ENCODE measurements at regions not wholly inside any gene's neighbourhood (a gene's known extent, or its start where the extent isn't known, plus 50 kb on each side); places are given as distances from the start of the nearest gene placed in this dataset.
A peak's percentile ranks its signal among the peaks of the same experiment; 100 is the strongest.
"Not testable (repeated sequence)": the region's sequence is repeated elsewhere in the genome, so short reads cannot be mapped to it uniquely, and the experiment has no call there.

GRCh38 chr5:101296477-101296876 lies 393.4 kb upstream of the ST8SIA4 start:
- no peak overlapping the region for H3K4me3 ChIP-seq
- H4K20me1 ChIP-seq (ENCODE audit: insufficient read depth), result no peaks in the 10 kb centered on the region
- H3K27me3 ChIP-seq (replicated peaks; ENCODE audit: insufficient read depth), result 0 out of 2 replicates have a peak, but pooled peaks cover 3% of the 10 kb centered on the region
- no peaks in the 10 kb centered on the region for H3F3A ChIP-seq (ENCODE audit: insufficient read depth)
- no peak overlapping the region for H3K9ac ChIP-seq
- DNase-seq, result no peak
- H3K79me2 ChIP-seq (ENCODE audit: insufficient read depth), result no peaks in the 10 kb centered on the region
- no peaks in the 10 kb centered on the region for H3K36me3 ChIP-seq (ENCODE audit: low read depth)
- no peaks in the 10 kb centered on the region for H3K9me2 ChIP-seq (ENCODE audit: insufficient read depth)
- no peak for TF ChIP-seq EZH2phosphoT487 (IDR thresholded peaks at IDR 0.05; ENCODE audit: insufficient read depth, low read depth)
- no peak for TF ChIP-seq EZH2 (IDR thresholded peaks at IDR 0.05; ENCODE audit: insufficient read depth, poor library complexity, severe bottlenecking)
- no peak overlapping the region for H3K27ac ChIP-seq
- no peaks in the 10 kb centered on the region for H3K4me1 ChIP-seq (ENCODE audit: insufficient read depth)
- in situ Hi-C loops (cut with MboI), result no loop called here
- no peaks in the 10 kb centered on the region for H3K9me3 ChIP-seq (ENCODE audit: low read depth)
- H2AFZ ChIP-seq, result no peak overlapping the region
- no peak overlapping the region for H3K4me2 ChIP-seq (ENCODE audit: unreplicated experiment)

- in situ Hi-C loops (cut with MboI), result no loop called here
- Histone ChIP-seq H3K79me2 (ENCODE audit: insufficient read depth) (no peaks in the 10 kb centered on the region), H3K4me3 (no peak overlapping the region), H3K27ac (no peak overlapping the region), H3K4me2 (ENCODE audit: unreplicated experiment) (no peak overlapping the region), H3K9me3 (ENCODE audit: low read depth) (no peaks in the 10 kb centered on the region), H3F3A (ENCODE audit: insufficient read depth) (no peaks in the 10 kb centered on the region), H4K20me1 (ENCODE audit: insufficient read depth) (no peaks in the 10 kb centered on the region), H3K9ac (no peak overlapping the region), H3K9me2 (ENCODE audit: insufficient read depth) (no peaks in the 10 kb centered on the region), H2AFZ (no peak overlapping the region), H3K36me3 (ENCODE audit: low read depth) (no peaks in the 10 kb centered on the region), H3K27me3 (replicated peaks; ENCODE audit: insufficient read depth) (0 out of 2 replicates have a peak, but pooled peaks cover 3% of the 10 kb centered on the region), H3K4me1 (ENCODE audit: insufficient read depth) (no peaks in the 10 kb centered on the region)
- 25 to 27% methylated on average over 2 of the region's 2 CpGs for WGBS, 2 experiments (ENCODE audit: low coverage in 1 of 2, low lambda C conversion rate in 2 of 2, missing lambda C conversion rate in 2 of 2)
- no peak for DNase-seq
- TF ChIP-seq EZH2phosphoT487 (IDR thresholded peaks at IDR 0.05; ENCODE audit: insufficient read depth, low read depth) (no peak), EZH2 (IDR thresholded peaks at IDR 0.05; ENCODE audit: insufficient read depth, poor library complexity, severe bottlenecking) (no peak)
These were observed 389.1 kb upstream of the ST8SIA4 start for GRCh38 chr5:101292199-101292598.

- DNase-seq; H3K27ac ChIP-seq; in situ Hi-C loops (cut with MboI); H3K9me3 ChIP-seq (ENCODE audit: low read depth); H3K36me3 ChIP-seq (ENCODE audit: low read depth); H3K4me2 ChIP-seq (ENCODE audit: unreplicated experiment); H3K9me2 ChIP-seq (ENCODE audit: insufficient read depth); H3K4me3 ChIP-seq; H3K27me3 ChIP-seq (replicated peaks; ENCODE audit: insufficient read depth); H4K20me1 ChIP-seq (ENCODE audit: insufficient read depth); H3K4me1 ChIP-seq (ENCODE audit: insufficient read depth); H3F3A ChIP-seq (ENCODE audit: insufficient read depth); H2AFZ ChIP-seq; H3K79me2 ChIP-seq (ENCODE audit: insufficient read depth); H3K9ac ChIP-seq: not testable (repeated sequence)
- WGBS, 2 experiments (ENCODE audit: low coverage in 1 of 2, low lambda C conversion rate in 2 of 2, missing lambda C conversion rate in 2 of 2), result 56 to 57% methylated on average over 1 of the region's 1 CpG
These were observed 387.7 kb upstream of the ST8SIA4 start for GRCh38 chr5:101290761-101291160.

- in situ Hi-C loops (cut with MboI), result no loop called here
These were observed 385.6 kb upstream of the ST8SIA4 start for GRCh38 chr5:101288633-101289032.

GRCh38 chr5:101284736-101285375 lies 381.8 kb upstream of the ST8SIA4 start:
- Histone ChIP-seq H3K27ac (no peak overlapping the region), H3F3A (ENCODE audit: insufficient read depth) (no peaks in the 10 kb centered on the region), H3K4me3 (no peak overlapping the region), H3K9me2 (ENCODE audit: insufficient read depth) (no peaks in the 10 kb centered on the region), H3K9ac (no peak overlapping the region), H3K27me3 (replicated peaks; ENCODE audit: insufficient read depth) (no peaks in the 10 kb centered on the region), H3K79me2 (ENCODE audit: insufficient read depth) (no peaks in the 10 kb centered on the region), H3K4me2 (ENCODE audit: unreplicated experiment) (no peak overlapping the region), H3K9me3 (ENCODE audit: low read depth) (no peaks in the 10 kb centered on the region), H4K20me1 (ENCODE audit: insufficient read depth) (no peaks in the 10 kb centered on the region), H3K36me3 (ENCODE audit: low read depth) (no peaks in the 10 kb centered on the region), H3K4me1 (ENCODE audit: insufficient read depth) (no peaks in the 10 kb centered on the region), H2AFZ (no peak overlapping the region)
- no peak for TF ChIP-seq EZH2phosphoT487 (IDR thresholded peaks at IDR 0.05; ENCODE audit: insufficient read depth, low read depth)
- TF ChIP-seq EZH2 (IDR thresholded peaks at IDR 0.05; ENCODE audit: insufficient read depth, poor library complexity, severe bottlenecking), result no peak
- WGBS, 2 experiments (ENCODE audit: low coverage in 1 of 2, low lambda C conversion rate in 2 of 2, missing lambda C conversion rate in 2 of 2), result 27 to 50% methylated on average over 1 of the region's 1 CpG
- no peak for DNase-seq
- in situ Hi-C loops (cut with MboI), result no loop called here

More at GRCh38 chr5:101288633-101289032, 385.6 kb upstream of the ST8SIA4 start:
- no peak overlapping the region for H3K4me3 ChIP-seq
- H2AFZ ChIP-seq, result no peak overlapping the region
- no peaks in the 10 kb centered on the region for H4K20me1 ChIP-seq (ENCODE audit: insufficient read depth)
- H3K4me1 ChIP-seq (ENCODE audit: insufficient read depth), result no peaks in the 10 kb centered on the region
- no peaks in the 10 kb centered on the region for H3F3A ChIP-seq (ENCODE audit: insufficient read depth)
- H3K79me2 ChIP-seq (ENCODE audit: insufficient read depth), result no peaks in the 10 kb centered on the region
- H3K9me3 ChIP-seq (ENCODE audit: low read depth), result no peaks in the 10 kb centered on the region
- peak; percentile 3 for DNase-seq
- H3K27me3 ChIP-seq (replicated peaks; ENCODE audit: insufficient read depth), result no peaks in the 10 kb centered on the region
- TF ChIP-seq EZH2 (IDR thresholded peaks at IDR 0.05; ENCODE audit: insufficient read depth, poor library complexity, severe bottlenecking), result no peak
- no peak for TF ChIP-seq EZH2phosphoT487 (IDR thresholded peaks at IDR 0.05; ENCODE audit: insufficient read depth, low read depth)
- no peak overlapping the region for H3K9ac ChIP-seq
- no peaks in the 10 kb centered on the region for H3K9me2 ChIP-seq (ENCODE audit: insufficient read depth)
- no peak overlapping the region for H3K27ac ChIP-seq
- no peaks in the 10 kb centered on the region for H3K36me3 ChIP-seq (ENCODE audit: low read depth)
- H3K4me2 ChIP-seq (ENCODE audit: unreplicated experiment), result no peak overlapping the region
- 42 to 44% methylated on average over 7 of the region's 7 CpGs for WGBS, 2 experiments (ENCODE audit: low coverage in 1 of 2, low lambda C conversion rate in 2 of 2, missing lambda C conversion rate in 2 of 2)

GRCh38 chr5:101283938-101284337 lies 380.9 kb upstream of the ST8SIA4 start:
- in situ Hi-C loops (cut with MboI); H3K79me2 ChIP-seq (ENCODE audit: insufficient read depth); DNase-seq; H3F3A ChIP-seq (ENCODE audit: insufficient read depth); H3K9me3 ChIP-seq (ENCODE audit: low read depth); H3K27ac ChIP-seq; H3K4me2 ChIP-seq (ENCODE audit: unreplicated experiment); H3K27me3 ChIP-seq (replicated peaks; ENCODE audit: insufficient read depth); H3K4me3 ChIP-seq; H3K9ac ChIP-seq; H2AFZ ChIP-seq; H3K36me3 ChIP-seq (ENCODE audit: low read depth); H3K4me1 ChIP-seq (ENCODE audit: insufficient read depth); H4K20me1 ChIP-seq (ENCODE audit: insufficient read depth); H3K9me2 ChIP-seq (ENCODE audit: insufficient read depth): not testable (repeated sequence)
- WGBS, 2 experiments (ENCODE audit: low coverage in 1 of 2, low lambda C conversion rate in 2 of 2, missing lambda C conversion rate in 2 of 2), result 48 to 54% methylated on average over 3 of the region's 3 CpGs

Measured in GM23248 (cell line).